ENCODE measurements at regions not wholly inside any gene's neighbourhood (a gene's known extent, or its start where the extent isn't known, plus 50 kb on each side); places are given as distances from the start of the nearest gene placed in this dataset.

GRCh38 chr2:125281242-125281641 is 1256.2 kb downstream of the CNTNAP5 start:
- no peak for TF ChIP-seq CTCF (IDR thresholded peaks at IDR 0.05; ENCODE audit: low read length)
- no peak for TF ChIP-seq EZH2phosphoT487 (IDR thresholded peaks at IDR 0.05; ENCODE audit: low read length)
- TF ChIP-seq EZH2 (optimal IDR thresholded peaks at IDR 0.05; ENCODE audit: low read depth, low read length), result no peak
